ENCODE measurements at regions not wholly inside any gene's neighbourhood (a gene's known extent, or its start where the extent isn't known, plus 50 kb on each side); places are given as distances from the start of the nearest gene placed in this dataset.

DNA sequence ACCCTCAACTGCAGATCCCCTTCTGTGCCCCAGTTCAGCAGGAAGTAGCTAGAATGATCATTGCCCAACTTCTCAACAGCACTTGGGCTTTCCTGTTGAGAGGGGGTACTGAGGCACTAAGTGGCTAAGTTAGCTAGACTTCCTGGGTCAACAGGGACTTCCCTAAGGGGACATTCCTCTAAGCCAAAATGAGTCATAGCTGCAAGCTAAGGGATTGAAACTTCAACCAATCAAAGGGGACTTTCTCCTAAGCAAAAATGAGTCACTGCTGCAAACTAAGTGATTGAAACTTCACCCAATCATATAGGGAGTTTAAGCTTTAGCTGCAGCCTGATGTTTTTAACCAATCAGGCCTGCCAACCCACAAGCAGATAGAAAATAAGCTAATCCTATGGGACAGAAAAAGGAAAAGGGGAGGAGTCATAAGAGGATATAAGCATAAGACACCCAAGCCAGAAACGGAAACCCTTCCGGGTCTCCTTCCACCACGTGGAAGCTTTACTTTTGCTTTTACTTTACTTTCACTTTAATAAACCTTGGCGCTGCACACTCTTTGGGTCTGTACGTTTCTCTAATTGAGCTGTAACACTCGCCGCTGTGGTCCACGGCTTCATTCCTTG, 659.0 kb upstream of the HS3ST5 start:
- TF ChIP-seq, protein P1, sequence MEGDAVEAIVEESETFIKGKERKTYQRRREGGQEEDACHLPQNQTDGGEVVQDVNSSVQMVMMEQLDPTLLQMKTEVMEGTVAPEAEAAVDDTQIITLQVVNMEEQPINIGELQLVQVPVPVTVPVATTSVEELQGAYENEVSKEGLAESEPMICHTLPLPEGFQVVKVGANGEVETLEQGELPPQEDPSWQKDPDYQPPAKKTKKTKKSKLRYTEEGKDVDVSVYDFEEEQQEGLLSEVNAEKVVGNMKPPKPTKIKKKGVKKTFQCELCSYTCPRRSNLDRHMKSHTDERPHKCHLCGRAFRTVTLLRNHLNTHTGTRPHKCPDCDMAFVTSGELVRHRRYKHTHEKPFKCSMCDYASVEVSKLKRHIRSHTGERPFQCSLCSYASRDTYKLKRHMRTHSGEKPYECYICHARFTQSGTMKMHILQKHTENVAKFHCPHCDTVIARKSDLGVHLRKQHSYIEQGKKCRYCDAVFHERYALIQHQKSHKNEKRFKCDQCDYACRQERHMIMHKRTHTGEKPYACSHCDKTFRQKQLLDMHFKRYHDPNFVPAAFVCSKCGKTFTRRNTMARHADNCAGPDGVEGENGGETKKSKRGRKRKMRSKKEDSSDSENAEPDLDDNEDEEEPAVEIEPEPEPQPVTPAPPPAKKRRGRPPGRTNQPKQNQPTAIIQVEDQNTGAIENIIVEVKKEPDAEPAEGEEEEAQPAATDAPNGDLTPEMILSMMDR (IDR thresholded peaks at IDR 0.05) = no peak
- TF ChIP-seq SP1 (CRISPR knock-in tag; conservative IDR thresholded peaks at IDR 0.05) (no peak), AFF4 (CRISPR knock-in tag; IDR thresholded peaks at IDR 0.05; ENCODE audit: borderline replicate concordance) (no peak), NFYB (CRISPR knock-in tag; conservative IDR thresholded peaks at IDR 0.05; ENCODE audit: low read depth) (no peak), TEAD4 (CRISPR knock-in tag; IDR thresholded peaks at IDR 0.05) (no peak), ZMAT4 (CRISPR knock-in tag; IDR thresholded peaks at IDR 0.05) (no peak), MLX (CRISPR knock-in tag; IDR thresholded peaks at IDR 0.05) (no peak), ZNF138 (CRISPR knock-in tag; conservative IDR thresholded peaks at IDR 0.05) (no peak), MXD4 (CRISPR knock-in tag; IDR thresholded peaks at IDR 0.05; ENCODE audit: borderline replicate concordance) (no peak)
- TF ChIP-seq, protein P2, sequence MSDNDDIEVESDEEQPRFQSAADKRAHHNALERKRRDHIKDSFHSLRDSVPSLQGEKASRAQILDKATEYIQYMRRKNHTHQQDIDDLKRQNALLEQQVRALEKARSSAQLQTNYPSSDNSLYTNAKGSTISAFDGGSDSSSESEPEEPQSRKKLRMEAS (CRISPR knock-in tag; IDR thresholded peaks at IDR 0.05) = no peak
